KMS-11 (cell line): ENCODE measurements at regions not wholly inside any gene's neighbourhood (a gene's known extent, or its start where the extent isn't known, plus 50 kb on each side); places are given as distances from the start of the nearest gene placed in this dataset.

ENCODE experiments used
- H2AFZ ChIP-seq: fragments of 200-600 bp; sonication (generic); 2 replicates; pipeline ENCODE4 v1.6.1; 2016; ENCODE audit warnings: antibody characterized with exemption, mixed run types, low read depth
- H3K27ac ChIP-seq: fragments of 200-600 bp; sonication (generic); 2 replicates; pipeline ENCODE4 v1.6.1; 2016; ENCODE audit warnings: mild to moderate bottlenecking, mixed run types
- H3K27me3 ChIP-seq: fragments of 200-600 bp; sonication (generic); 2 replicates; pipeline ENCODE4 v1.6.1; 2017; ENCODE audit warnings: mild to moderate bottlenecking, low read depth, mixed run types, moderate library complexity; ENCODE audit not compliant: insufficient read depth
- H3K36me3 ChIP-seq: fragments of 200-600 bp; sonication (generic); 2 replicates; pipeline ENCODE4 v1.6.1; 2017; ENCODE audit warnings: mild to moderate bottlenecking, mixed run types; ENCODE audit not compliant: insufficient read depth
- H3K4me1 ChIP-seq: fragments of 200-600 bp; sonication (generic); 2 replicates; pipeline ENCODE4 v1.6.1; 2016; ENCODE audit warnings: mild to moderate bottlenecking, low read depth, mixed run types; ENCODE audit not compliant: poor library complexity, severe bottlenecking
- H3K4me2 ChIP-seq: fragments of 200-600 bp; sonication (generic); 2 replicates; pipeline ENCODE4 v1.7.0; 2016; ENCODE audit warnings: mild to moderate bottlenecking, mixed run types
- H3K4me3 ChIP-seq: fragments of 200-600 bp; sonication (generic); IDR thresholded peaks from 2 replicates; pipeline ENCODE4 v1.6.1; 2017; ENCODE audit warnings: low read depth, low read length, mixed read lengths; ENCODE audit not compliant: insufficient read depth
- H3K79me2 ChIP-seq: fragments of 200-600 bp; sonication (generic); 2 replicates; pipeline ENCODE4 v1.6.1; 2016; ENCODE audit warnings: low read depth, mixed run types; ENCODE audit not compliant: insufficient read depth
- H3K9ac ChIP-seq: fragments of 200-600 bp; sonication (generic); 2 replicates; pipeline ENCODE4 v1.6.1; 2016; ENCODE audit warnings: mild to moderate bottlenecking, mixed run types
- H4K20me1 ChIP-seq: fragments of 200-600 bp; sonication (generic); 2 replicates; pipeline ENCODE4 v1.6.1; 2016; ENCODE audit warnings: mild to moderate bottlenecking, mixed run types; ENCODE audit not compliant: insufficient read depth
- TF ChIP-seq, protein P1 (sequence below): fragments of 200-600 bp; sonication (generic); conservative IDR thresholded peaks from 2 replicates; pipeline ENCODE4 v1.6.1; 2017; ENCODE audit warnings: low read depth, mild to moderate bottlenecking, antibody characterized with exemption, low read length, moderate library complexity, mixed read lengths

DNA sequence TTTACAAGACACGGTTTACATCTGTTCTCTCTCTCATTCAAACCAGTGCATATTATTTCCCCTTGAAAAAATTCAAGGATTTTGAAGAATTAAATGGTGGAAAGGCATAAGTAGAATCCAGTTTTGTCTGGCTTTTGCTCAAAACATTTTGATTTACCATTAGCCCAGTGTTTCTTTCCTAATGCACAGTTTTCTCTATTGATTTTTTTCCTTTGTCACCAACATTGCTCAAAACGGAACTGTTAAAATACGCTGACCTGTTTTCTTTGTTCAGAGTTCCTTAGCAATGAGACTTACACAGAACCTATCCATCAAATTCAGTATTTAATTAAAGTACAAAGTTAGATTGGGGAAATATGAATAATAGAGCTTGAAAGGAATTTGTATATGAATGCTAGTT is 162.4 kb downstream of the S1PR1 start:
- H3K4me2 ChIP-seq = no peak overlapping the region
- H3K36me3 ChIP-seq = no peaks in the 10 kb centered on the region
- no peak overlapping the region for H3K4me3 ChIP-seq
- no peaks in the 10 kb centered on the region for H3K79me2 ChIP-seq
- no peaks in the 10 kb centered on the region for H3K27me3 ChIP-seq
- no peak overlapping the region for H3K27ac ChIP-seq
- H4K20me1 ChIP-seq = no peaks in the 10 kb centered on the region
- TF ChIP-seq, protein P1, sequence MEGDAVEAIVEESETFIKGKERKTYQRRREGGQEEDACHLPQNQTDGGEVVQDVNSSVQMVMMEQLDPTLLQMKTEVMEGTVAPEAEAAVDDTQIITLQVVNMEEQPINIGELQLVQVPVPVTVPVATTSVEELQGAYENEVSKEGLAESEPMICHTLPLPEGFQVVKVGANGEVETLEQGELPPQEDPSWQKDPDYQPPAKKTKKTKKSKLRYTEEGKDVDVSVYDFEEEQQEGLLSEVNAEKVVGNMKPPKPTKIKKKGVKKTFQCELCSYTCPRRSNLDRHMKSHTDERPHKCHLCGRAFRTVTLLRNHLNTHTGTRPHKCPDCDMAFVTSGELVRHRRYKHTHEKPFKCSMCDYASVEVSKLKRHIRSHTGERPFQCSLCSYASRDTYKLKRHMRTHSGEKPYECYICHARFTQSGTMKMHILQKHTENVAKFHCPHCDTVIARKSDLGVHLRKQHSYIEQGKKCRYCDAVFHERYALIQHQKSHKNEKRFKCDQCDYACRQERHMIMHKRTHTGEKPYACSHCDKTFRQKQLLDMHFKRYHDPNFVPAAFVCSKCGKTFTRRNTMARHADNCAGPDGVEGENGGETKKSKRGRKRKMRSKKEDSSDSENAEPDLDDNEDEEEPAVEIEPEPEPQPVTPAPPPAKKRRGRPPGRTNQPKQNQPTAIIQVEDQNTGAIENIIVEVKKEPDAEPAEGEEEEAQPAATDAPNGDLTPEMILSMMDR = no peak
- no peaks in the 10 kb centered on the region for H3K4me1 ChIP-seq
- H3K9ac ChIP-seq = no peak overlapping the region
- H2AFZ ChIP-seq = no peak overlapping the region

DNA sequence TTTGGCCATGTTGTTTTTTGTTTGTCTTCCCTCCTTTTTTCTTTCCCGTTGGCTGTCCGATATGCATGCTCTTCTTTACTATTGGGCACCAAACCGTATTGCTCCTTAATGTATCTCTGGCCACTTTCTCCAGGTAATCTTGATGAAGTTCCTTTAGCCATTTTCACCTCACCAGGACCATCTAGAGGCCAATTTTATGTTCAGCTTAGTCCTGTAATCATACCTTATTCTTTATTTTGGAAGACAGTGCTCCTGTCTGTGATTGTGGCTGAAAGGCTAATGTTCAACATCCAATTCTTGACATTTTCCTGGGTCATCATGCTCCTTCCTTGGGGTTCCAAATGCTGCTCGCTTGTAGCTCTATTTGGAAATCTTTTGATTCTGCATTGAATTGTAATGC is 169.5 kb downstream of the S1PR1 start:
- Histone ChIP-seq H3K4me1 (peaks cover 35% of the 10 kb centered on the region), H3K4me2 (no peak overlapping the region), H2AFZ (no peak overlapping the region), H3K27me3 (no peaks in the 10 kb centered on the region), H3K36me3 (no peaks in the 10 kb centered on the region), H3K4me3 (no peak overlapping the region), H3K9ac (no peak overlapping the region), H3K27ac (no peak overlapping the region), H4K20me1 (no peaks in the 10 kb centered on the region), H3K79me2 (no peaks in the 10 kb centered on the region)
- TF ChIP-seq, protein P1 = no peak

- Histone ChIP-seq H3K4me1 (peaks cover 35% of the 10 kb centered on the region), H3K79me2 (no peaks in the 10 kb centered on the region), H2AFZ (no peak overlapping the region), H3K9ac (no peak overlapping the region), H4K20me1 (no peaks in the 10 kb centered on the region), H3K4me3 (no peak overlapping the region), H3K27ac (no peak overlapping the region), H3K36me3 (no peaks in the 10 kb centered on the region), H3K27me3 (no peaks in the 10 kb centered on the region), H3K4me2 (no peak overlapping the region)
- TF ChIP-seq, protein P1 = no peak
Measured at GRCh38 chr1:101406681-101407080, 169.9 kb downstream of the S1PR1 start.

GRCh38 chr1:101407505-101408211 is 170.8 kb downstream of the S1PR1 start:
- TF ChIP-seq, protein P1 = no peak
- H3K36me3 ChIP-seq = no peaks in the 10 kb centered on the region
- H3K4me3 ChIP-seq = no peak overlapping the region
- H3K79me2 ChIP-seq = no peaks in the 10 kb centered on the region
- H3K4me1 ChIP-seq = peaks cover 35% of the 10 kb centered on the region
- no peak overlapping the region for H3K9ac ChIP-seq
- peak overlapping the region; percentile 8; the same call in 1 of the 2 replicates for H3K27ac ChIP-seq
- H3K27me3 ChIP-seq = no peaks in the 10 kb centered on the region
- H2AFZ ChIP-seq = no peak overlapping the region
- no peaks in the 10 kb centered on the region for H4K20me1 ChIP-seq
- H3K4me2 ChIP-seq = peak overlapping the region; percentile 10
